GM10266 (cell line): ENCODE measurements at regions not wholly inside any gene's neighbourhood (a gene's known extent, or its start where the extent isn't known, plus 50 kb on each side); places are given as distances from the start of the nearest gene placed in this dataset.

Experiments
- DNase-seq: peaks from one replicate; pipeline ENCODE4 v3.0.0; 2012; ENCODE audit errors: extremely low spot score
- TF ChIP-seq, protein P1 (sequence below): IDR thresholded peaks from 2 replicates; pipeline ENCODE4 v1.5.1; 2012; ENCODE audit warnings: mild to moderate bottlenecking, low read depth; ENCODE audit not compliant: control insufficient read depth, insufficient read depth; ENCODE audit errors: missing control alignments

DNA sequence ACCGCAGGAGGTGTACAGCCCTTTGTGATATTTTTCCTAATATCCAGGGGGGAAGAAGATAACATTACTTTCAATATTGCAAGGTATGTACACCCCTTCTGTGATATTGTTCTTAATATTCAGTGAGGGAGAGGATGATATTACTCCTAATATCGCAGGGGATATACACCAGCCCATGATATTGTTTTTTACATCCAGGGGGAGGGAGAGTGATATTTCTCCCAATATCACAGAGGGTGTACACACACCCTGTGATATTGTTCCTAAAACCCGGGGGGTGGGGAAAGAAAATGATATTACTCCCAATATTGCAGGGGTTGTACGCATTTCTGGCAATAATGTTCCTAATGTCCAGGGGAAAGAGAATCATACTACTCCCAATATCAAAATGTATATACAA is 58.0 kb upstream of the SLC25A48 start:
- TF ChIP-seq, protein P1, sequence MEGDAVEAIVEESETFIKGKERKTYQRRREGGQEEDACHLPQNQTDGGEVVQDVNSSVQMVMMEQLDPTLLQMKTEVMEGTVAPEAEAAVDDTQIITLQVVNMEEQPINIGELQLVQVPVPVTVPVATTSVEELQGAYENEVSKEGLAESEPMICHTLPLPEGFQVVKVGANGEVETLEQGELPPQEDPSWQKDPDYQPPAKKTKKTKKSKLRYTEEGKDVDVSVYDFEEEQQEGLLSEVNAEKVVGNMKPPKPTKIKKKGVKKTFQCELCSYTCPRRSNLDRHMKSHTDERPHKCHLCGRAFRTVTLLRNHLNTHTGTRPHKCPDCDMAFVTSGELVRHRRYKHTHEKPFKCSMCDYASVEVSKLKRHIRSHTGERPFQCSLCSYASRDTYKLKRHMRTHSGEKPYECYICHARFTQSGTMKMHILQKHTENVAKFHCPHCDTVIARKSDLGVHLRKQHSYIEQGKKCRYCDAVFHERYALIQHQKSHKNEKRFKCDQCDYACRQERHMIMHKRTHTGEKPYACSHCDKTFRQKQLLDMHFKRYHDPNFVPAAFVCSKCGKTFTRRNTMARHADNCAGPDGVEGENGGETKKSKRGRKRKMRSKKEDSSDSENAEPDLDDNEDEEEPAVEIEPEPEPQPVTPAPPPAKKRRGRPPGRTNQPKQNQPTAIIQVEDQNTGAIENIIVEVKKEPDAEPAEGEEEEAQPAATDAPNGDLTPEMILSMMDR = no peak
- DNase-seq = no peak

DNA sequence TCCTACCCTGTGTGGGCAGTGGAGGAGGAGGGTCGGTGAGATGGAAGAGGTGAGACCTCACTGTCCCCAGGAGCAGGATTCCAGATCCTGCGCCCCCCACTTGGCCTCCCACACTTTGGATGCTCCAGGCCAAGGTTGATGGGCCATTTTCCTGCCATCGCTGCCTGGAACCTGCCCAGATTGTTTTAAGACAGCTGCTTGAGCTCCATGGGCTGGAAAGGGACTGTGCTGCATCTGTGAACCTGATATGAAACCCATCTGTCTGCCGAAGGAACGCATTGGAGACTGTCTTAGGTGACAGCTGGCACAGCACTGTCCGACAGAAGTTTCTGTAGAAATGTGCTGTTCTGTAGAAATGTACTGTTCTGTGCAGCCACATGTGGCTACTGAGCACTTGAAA is 72.7 kb upstream of the SLC25A48 start:
- TF ChIP-seq, protein P1 = no peak
- DNase-seq = no peak

DNA sequence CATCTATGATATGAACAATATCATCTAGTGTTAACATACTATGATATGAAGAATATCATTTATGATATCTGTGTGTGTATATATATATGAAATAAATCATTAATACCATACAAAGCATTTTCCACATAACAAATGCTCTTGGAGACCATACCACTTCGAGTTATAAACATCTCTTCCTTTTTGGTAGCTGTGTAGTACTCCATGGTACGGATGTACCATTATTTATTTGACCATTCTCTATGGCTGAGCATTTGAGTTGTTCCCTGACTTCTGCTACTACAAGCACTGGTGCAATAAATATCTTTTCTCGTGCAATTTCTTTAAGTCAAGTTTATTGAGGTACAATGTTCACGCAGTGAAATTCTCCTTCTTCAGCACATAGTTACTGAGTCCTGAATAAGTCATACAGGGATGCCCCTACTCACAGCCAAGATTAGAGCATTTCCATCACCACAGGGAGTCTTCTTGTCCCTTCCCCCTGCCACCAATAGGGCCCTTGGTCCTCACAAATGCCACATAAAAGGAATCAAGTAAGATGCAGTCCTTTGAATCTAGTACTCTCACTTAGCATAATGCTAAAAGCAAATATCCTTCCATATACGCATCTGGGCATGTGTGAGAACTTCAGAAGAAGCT is 75.2 kb upstream of the SLC25A48 start:
- TF ChIP-seq, protein P1 = no peak
- no peak for DNase-seq

DNA sequence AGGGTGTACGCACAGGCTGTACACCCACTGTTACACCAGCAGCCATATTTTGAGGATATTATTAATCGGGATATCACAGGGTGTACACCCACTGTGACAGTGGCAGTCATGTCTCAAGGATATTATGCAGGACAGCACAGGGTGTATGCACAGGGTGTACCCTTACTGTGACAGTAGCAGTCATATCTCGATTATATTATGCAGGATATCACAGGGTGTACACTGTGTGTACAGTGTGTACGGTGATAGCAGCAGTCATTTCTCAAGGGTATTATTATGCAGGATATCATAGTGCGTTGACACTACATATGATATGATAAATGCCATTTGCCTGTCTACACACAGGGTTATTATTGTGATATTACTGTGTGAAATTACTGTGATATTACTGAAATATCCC is 80.5 kb upstream of the SLC25A48 start:
- TF ChIP-seq, protein P1 = no peak
- DNase-seq = no peak

DNA sequence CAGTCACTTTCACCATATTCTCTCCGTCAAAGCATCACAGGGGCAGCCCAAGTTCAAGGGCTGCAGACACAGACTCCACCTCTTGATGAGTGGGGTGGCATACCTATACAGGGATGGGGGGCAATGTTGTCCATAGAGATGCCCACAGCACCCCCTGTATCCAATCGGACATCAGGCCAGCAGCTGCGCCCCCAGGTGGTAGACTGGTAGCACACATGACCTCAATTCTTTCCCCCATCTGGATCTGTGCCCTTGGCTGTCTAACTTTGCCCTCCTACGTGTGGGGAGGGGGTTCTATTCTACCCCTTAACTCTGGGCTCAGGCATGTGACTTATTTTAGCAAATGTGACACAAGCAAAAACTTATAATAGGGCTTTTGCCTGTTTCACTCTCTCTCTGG is 84.0 kb upstream of the SLC25A48 start:
- no peak for DNase-seq
- TF ChIP-seq, protein P1 = peak; percentile 3

DNA sequence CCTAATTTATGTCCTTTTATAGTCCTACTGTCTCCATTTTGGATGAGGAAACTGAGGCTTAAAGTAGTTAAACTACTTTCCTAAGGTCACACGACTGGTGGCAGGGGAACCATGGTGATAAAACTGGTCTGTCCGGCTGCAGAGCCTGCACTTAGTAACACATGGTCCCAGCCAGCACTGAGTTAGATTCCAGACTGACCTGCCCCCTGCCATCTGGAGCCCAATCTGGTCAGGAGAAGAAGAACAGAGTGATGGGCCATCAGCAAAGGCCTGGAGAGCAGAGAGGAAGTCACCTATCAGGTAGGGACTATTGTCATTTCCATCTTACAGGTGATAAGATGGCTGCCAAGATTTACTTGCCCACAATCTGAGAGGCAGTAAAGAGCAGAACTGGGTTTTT is 86.6 kb upstream of the SLC25A48 start:
- TF ChIP-seq, protein P1 = no peak
- no peak for DNase-seq

DNA sequence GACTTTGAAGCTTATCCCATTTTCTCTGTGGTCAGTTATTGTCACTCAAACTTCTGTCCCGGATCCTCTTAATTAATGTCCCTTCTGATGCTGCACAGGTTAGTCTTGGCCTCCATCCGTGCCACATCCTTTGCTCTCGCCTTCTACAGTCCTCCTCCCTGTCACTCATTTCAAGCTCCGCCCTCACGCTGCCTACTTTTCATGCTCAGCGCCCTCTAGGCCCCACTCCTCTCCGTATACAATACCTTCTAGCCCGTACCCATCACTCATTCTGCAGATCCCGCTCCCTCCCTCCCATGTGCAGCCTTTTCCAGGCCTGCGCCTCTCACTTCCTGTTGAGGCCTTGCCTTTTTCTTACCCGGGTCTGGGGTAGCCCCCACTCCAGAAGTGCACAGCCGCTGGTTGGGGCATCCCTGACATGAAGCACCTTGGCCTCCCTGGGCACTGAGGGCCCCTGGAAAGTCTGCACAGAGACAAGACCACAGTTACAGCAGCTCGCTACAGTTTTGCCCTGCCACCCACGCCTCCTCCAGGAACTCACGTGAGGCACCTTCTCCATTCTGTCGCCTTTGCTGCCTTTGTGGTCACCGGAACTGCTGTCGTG is 88.5 kb upstream of the SLC25A48 start:
- no peak for DNase-seq
- TF ChIP-seq, protein P1 = no peak
